ENCODE measurements at regions not wholly inside any gene's neighbourhood (a gene's known extent, or its start where the extent isn't known, plus 50 kb on each side); places are given as distances from the start of the nearest gene placed in this dataset.

GRCh38 chr9:75599126-75599525, 291.3 kb upstream of the PCSK5 start:
- H3K27me3 ChIP-seq (ENCODE audit: control insufficient read depth, insufficient read depth, low read length) = no peaks in the 10 kb centered on the region
- no peaks in the 10 kb centered on the region for H3K36me3 ChIP-seq (ENCODE audit: control insufficient read depth, insufficient read depth, low read length)
- DNase-seq (ENCODE audit: low read depth) (no peak), FAIRE-seq (no peak)
- no peak for TF ChIP-seq CTCF (IDR thresholded peaks at IDR 0.05; ENCODE audit: insufficient read depth, low read length, severe bottlenecking)
- no peak overlapping the region for H3K4me3 ChIP-seq (ENCODE audit: low read depth, low read length)

- TF ChIP-seq CTCF (IDR thresholded peaks at IDR 0.05; ENCODE audit: insufficient read depth, low read length, severe bottlenecking) = no peak
- DNase-seq (ENCODE audit: low read depth) (peak; percentile 34), FAIRE-seq (no peak)
- Histone ChIP-seq H3K4me3 (ENCODE audit: low read depth, low read length) (no peak overlapping the region), H3K27me3 (ENCODE audit: control insufficient read depth, insufficient read depth, low read length) (no peaks in the 10 kb centered on the region), H3K36me3 (ENCODE audit: control insufficient read depth, insufficient read depth, low read length) (no peaks in the 10 kb centered on the region)
These were observed 289.2 kb upstream of the PCSK5 start for GRCh38 chr9:75601280-75601679.

GRCh38 chr9:75602060-75602459, 288.4 kb upstream of the PCSK5 start:
- Histone ChIP-seq H3K4me3 (ENCODE audit: low read depth, low read length) (no peak overlapping the region), H3K27me3 (ENCODE audit: control insufficient read depth, insufficient read depth, low read length) (no peaks in the 10 kb centered on the region), H3K36me3 (ENCODE audit: control insufficient read depth, insufficient read depth, low read length) (no peaks in the 10 kb centered on the region)
- FAIRE-seq (no peak), DNase-seq (ENCODE audit: low read depth) (no peak)
- no peak for TF ChIP-seq CTCF (IDR thresholded peaks at IDR 0.05; ENCODE audit: insufficient read depth, low read length, severe bottlenecking)

GRCh38 chr9:75604661-75605060, 285.8 kb upstream of the PCSK5 start:
- no peak for FAIRE-seq
- H3K36me3 ChIP-seq (ENCODE audit: control insufficient read depth, insufficient read depth, low read length) = no peaks in the 10 kb centered on the region
- no peak for DNase-seq (ENCODE audit: low read depth)
- H3K27me3 ChIP-seq (ENCODE audit: control insufficient read depth, insufficient read depth, low read length) = no peaks in the 10 kb centered on the region
- no peak overlapping the region for H3K4me3 ChIP-seq (ENCODE audit: low read depth, low read length)
- no peak for TF ChIP-seq CTCF (IDR thresholded peaks at IDR 0.05; ENCODE audit: insufficient read depth, low read length, severe bottlenecking)

- TF ChIP-seq CTCF (IDR thresholded peaks at IDR 0.05; ENCODE audit: insufficient read depth, low read length, severe bottlenecking) = no peak
- DNase-seq (ENCODE audit: low read depth) (no peak), FAIRE-seq (no peak)
- no peaks in the 10 kb centered on the region for H3K36me3 ChIP-seq (ENCODE audit: control insufficient read depth, insufficient read depth, low read length)
- no peaks in the 10 kb centered on the region for H3K27me3 ChIP-seq (ENCODE audit: control insufficient read depth, insufficient read depth, low read length)
- H3K4me3 ChIP-seq (ENCODE audit: low read depth, low read length) = no peak overlapping the region
These were observed 283.0 kb upstream of the PCSK5 start for GRCh38 chr9:75607521-75607920.

- no peaks in the 10 kb centered on the region for H3K27me3 ChIP-seq (ENCODE audit: control insufficient read depth, insufficient read depth, low read length)
- TF ChIP-seq CTCF (IDR thresholded peaks at IDR 0.05; ENCODE audit: insufficient read depth, low read length, severe bottlenecking) = no peak
- H3K4me3 ChIP-seq (ENCODE audit: low read depth, low read length) = no peak overlapping the region
- no peaks in the 10 kb centered on the region for H3K36me3 ChIP-seq (ENCODE audit: control insufficient read depth, insufficient read depth, low read length)
- DNase-seq (ENCODE audit: low read depth) (no peak), FAIRE-seq (no peak)
These were observed 281.1 kb upstream of the PCSK5 start for GRCh38 chr9:75609401-75609800.

All from bronchial epithelial cell (primary cell).